Hepatocyte (in vitro differentiated cells): ENCODE measurements at regions not wholly inside any gene's neighbourhood (a gene's known extent, or its start where the extent isn't known, plus 50 kb on each side); places are given as distances from the start of the nearest gene placed in this dataset.

Source experiments
- EZH2 ChIP-seq: fragments of 200-600 bp; sonication (generic); IDR thresholded peaks from 2 replicates; pipeline ENCODE4 v1.6.1; 2016; ENCODE audit warnings: antibody characterized with exemption, mild to moderate bottlenecking, borderline replicate concordance
- EZH2phosphoT487 ChIP-seq: fragments of 200-600 bp; sonication (generic); IDR thresholded peaks from one replicate; pipeline ENCODE4 v1.6.1; 2018; ENCODE audit warnings: antibody characterized with exemption, mild to moderate bottlenecking, low read depth, moderate library complexity; ENCODE audit not compliant: unreplicated experiment, severe bottlenecking
- TF ChIP-seq, protein P1 (sequence below): fragments of 200-600 bp; sonication (generic); IDR thresholded peaks from 2 replicates; pipeline ENCODE4 v1.5.1; 2016; ENCODE audit warnings: antibody characterized with exemption, mild to moderate bottlenecking; ENCODE audit not compliant: poor library complexity

DNA sequence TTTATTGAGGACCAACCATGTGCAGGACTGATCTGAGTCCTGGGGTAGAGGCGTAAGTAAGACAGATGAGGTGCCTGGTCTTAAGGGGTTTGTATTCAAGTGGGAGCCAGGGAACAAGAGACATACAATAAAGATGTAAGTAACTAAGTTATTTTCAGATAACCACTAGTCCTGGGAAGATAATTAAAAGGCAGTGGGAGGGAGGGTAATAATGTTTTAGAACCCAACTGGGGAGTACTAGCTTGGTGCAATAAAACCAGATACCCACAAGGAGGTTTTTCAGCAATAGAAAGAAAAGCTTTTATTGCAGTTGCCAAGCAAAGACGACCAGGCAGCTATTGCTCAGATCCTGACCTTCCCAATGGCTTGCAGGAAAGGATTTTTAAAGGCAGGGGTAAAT lies 893.7 kb downstream of the UQCRFS1 start:
- TF ChIP-seq, protein P1, sequence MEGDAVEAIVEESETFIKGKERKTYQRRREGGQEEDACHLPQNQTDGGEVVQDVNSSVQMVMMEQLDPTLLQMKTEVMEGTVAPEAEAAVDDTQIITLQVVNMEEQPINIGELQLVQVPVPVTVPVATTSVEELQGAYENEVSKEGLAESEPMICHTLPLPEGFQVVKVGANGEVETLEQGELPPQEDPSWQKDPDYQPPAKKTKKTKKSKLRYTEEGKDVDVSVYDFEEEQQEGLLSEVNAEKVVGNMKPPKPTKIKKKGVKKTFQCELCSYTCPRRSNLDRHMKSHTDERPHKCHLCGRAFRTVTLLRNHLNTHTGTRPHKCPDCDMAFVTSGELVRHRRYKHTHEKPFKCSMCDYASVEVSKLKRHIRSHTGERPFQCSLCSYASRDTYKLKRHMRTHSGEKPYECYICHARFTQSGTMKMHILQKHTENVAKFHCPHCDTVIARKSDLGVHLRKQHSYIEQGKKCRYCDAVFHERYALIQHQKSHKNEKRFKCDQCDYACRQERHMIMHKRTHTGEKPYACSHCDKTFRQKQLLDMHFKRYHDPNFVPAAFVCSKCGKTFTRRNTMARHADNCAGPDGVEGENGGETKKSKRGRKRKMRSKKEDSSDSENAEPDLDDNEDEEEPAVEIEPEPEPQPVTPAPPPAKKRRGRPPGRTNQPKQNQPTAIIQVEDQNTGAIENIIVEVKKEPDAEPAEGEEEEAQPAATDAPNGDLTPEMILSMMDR: no peak
- no peak for TF ChIP-seq EZH2phosphoT487
- TF ChIP-seq EZH2: no peak
